GM21737 (cell line): ENCODE measurements at regions not wholly inside any gene's neighbourhood (a gene's known extent, or its start where the extent isn't known, plus 50 kb on each side); places are given as distances from the start of the nearest gene placed in this dataset.

Experiments used
- ATAC-seq: cut with Tn5 transposase; IDR thresholded peaks from one replicate; pipeline ENCODE4 v1.9.1; 2021; ENCODE audit warnings: mild to moderate bottlenecking, moderate library complexity; ENCODE audit not compliant: unreplicated experiment

DNA sequence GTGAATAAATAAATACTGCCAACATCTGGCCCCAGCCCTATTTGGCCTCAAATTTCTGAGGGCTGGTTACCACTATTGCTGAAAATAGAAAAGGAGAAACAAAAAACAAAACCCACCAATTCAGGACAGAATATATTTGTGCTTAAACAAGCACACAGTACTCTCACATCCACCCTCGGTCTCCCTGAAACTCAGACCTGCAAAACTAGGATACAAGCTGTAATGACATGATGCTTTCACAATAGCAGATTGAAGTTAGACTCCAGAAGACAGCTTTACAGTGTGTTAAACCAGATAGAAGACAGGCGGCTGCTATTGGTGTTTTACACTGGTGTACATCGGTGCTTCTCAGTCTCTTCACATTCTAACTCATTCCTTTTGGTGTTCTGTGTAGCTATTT, 214.9 kb upstream of the DMRT1 start:
- ATAC-seq: no peak

GRCh38 chr9:627336-627970, 214.0 kb upstream of the DMRT1 start:
- ATAC-seq: no peak

DNA sequence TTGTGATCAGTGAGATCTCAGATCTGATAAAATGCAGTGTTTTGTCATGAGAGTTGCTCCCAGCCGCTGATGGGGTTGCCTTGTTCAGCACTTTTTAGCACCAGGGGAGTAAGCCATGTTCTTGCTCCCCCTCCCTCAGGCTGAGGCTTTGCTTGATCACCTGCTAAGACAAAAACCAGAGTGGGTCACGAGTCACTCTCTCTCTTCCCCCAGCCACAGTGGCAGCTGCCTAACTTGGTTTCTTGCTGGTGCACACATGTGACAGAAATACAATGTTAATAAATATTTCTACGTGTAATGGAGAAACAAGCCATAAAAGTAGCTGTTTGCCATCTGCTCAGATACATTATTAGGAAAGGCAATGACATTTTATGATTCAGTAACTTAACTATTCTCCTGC, 212.4 kb upstream of the DMRT1 start:
- ATAC-seq: no peak

- no peak for ATAC-seq
These were observed 210.7 kb upstream of the DMRT1 start for GRCh38 chr9:630817-631216.

- no peak for ATAC-seq
These were observed 209.9 kb upstream of the DMRT1 start for GRCh38 chr9:631596-631995.

GRCh38 chr9:633461-633860, 208.0 kb upstream of the DMRT1 start:
- no peak for ATAC-seq

DNA sequence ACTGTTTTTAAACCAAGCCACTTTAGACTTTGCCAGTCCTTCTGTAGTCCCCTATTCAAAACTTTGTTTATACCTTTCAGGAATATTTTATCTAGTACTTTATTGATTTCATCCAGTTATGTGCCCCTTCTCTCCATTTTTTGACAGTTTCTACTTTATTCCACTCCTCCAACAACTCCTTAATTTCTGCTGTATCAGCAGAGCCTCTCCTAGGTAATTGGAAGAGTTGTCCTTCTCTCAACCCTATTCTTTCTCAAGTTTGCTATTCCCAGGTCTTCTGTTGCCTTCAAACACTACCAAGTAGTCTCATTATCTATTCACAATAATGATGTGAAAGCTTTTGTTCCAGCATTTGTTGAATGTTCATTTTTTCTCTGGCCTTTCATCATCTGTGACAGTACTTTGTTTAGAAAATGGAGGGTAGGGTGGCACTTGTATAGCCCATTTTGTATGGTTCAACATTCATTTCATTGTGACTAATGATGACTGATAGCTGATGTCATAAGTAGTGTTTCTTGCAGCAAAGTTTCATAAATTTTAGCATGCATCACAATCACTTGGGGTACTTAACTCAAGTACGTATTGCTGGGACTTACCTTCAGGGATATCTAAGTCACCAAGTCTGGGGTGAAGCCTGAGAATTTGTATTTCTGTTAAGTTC, 204.4 kb upstream of the DMRT1 start:
- no peak for ATAC-seq

GRCh38 chr9:638152-638551, 203.3 kb upstream of the DMRT1 start:
- ATAC-seq: no peak

GRCh38 chr9:642014-642413, 199.5 kb upstream of the DMRT1 start:
- no peak for ATAC-seq

DNA sequence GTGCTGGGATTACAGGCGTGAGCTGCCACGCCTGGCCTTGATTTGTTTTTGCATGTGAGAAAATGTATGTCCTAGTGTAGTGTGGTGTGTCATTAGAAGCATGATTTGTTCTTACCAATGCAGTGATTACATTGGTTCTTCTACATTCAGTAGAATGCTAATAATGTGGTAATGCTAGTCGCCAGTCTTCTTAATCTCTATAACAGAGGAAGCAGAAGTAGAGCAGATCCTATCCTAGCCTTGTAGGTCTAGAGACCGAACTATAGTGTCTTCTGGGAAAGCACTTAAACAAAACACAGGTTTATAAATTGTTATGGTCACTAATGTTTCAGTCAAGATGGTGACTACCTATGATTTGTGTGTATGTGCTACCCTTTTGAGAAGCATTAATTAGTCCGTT, 197.5 kb upstream of the DMRT1 start:
- ATAC-seq: no peak

GRCh38 chr9:647522-647921, 194.0 kb upstream of the DMRT1 start:
- ATAC-seq: no peak

GRCh38 chr9:649128-650074, 192.1 kb upstream of the DMRT1 start:
- no peak for ATAC-seq

DNA sequence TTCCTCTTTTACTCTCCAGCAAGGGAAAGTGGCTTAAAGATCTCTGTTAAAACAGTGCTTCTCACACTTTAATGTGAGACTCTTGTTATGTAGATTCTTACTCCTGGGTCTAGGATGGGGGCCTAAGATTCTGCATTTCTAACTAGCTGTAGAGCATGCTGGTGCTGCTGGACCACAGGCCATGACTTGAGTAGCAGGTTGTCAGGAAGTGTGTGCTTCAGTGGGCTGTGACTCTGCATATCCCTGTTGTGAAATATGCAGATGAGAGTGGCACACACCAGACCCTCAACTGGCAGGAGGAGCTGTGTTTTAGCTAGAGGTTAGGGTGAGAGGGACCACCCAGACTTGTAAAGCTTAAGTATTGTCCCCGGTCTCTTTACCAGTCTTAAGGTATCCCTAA, 191.1 kb upstream of the DMRT1 start:
- ATAC-seq: no peak

GRCh38 chr9:651371-651770, 190.1 kb upstream of the DMRT1 start:
- ATAC-seq: no peak

DNA sequence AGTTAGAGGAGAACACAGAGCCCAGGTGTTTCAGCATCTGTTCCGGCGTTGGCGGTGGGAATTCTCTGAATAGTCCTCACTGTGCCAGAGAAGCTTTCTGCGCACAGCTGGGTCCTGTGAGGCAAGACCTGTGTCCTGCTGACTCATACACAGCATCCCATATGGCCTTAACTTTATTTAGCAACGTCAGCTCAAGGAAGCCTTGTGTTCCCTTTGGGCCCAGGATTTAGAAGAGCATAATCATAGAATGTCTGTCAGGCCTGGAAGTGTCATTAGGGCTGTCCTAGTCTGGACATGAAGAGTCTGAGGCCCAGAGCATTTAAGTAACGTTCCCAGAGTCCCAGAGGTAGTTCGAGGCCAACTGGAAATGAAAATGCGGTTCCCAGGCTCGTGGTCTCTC, 188.6 kb upstream of the DMRT1 start:
- no peak for ATAC-seq

- ATAC-seq: no peak
These were observed 188.1 kb upstream of the DMRT1 start for GRCh38 chr9:653421-653820.

- ATAC-seq: no peak
These were observed 187.6 kb upstream of the DMRT1 start for GRCh38 chr9:653856-654387.

DNA sequence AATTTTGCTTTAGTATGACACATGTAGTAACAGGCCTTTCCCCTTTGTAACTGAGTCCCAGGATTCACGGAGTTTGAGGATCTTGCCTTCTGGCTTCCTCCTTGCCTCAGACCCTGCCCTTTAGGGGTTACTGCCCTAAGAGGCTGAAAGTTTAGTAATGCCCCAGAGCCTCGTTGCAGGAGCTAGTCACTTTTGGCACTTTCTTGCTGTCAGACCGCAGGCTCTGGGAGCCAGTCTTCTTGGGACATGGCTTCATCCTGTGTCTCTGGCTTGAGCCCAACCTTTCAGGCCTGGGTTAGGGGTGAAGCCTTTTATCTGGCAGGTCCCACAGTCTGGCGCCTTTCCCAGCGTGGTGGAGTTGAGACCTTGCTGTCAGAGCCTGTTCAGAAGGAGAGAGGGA, 185.6 kb upstream of the DMRT1 start:
- ATAC-seq: no peak

DNA sequence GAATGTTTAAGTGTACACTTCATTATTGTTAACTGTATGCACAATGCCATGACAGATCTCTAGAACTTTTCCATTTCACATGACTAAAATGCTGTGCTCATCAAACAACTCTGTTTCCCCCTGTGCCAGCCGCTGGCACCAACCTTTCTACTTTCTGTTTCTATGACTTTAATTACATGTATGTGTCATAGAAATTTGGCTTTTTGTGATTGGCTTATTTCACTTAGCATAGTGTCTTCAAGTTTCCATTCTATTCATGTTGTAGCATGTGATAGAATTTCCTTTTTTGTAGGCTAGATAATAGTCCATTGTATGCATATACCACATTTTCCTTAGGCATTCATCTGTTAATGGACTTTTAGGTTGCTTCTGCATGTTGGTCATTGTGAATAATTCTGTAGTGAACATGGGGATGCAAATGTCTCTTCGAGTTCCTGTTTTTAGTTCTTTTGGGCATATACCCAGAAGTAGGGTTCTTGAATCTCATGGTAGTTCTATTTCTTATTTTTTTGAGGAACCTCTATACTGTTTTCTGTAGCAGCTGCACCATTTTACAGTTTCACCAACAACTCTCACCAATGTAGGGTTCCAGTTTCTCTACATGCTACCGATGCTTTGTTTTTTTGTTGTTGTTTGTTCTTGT, 184.4 kb upstream of the DMRT1 start:
- no peak for ATAC-seq

- no peak for ATAC-seq
These were observed 182.2 kb upstream of the DMRT1 start for GRCh38 chr9:659286-659685.

DNA sequence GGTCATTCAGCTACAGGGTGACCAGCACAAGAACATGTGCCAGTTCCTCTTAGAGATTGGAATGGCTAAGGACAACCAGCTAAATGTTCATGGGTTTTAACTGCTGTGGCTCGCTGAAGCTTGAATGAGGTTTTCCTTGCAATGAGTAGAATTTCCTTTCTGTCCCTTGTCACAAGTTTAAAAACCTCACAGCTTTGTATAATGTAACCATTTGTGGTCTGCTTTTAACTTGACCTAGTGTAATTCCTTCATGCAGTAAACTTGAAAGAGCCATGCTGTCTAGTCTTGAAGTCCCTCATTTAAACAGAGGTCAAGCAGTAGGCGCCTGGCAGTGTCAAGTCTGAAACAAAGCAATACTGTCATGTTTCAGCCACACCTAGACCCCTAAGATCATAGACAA, 181.3 kb upstream of the DMRT1 start:
- peak; percentile 78 for ATAC-seq
